AG09309 (cell line): ENCODE measurements at regions not wholly inside any gene's neighbourhood (a gene's known extent, or its start where the extent isn't known, plus 50 kb on each side); places are given as distances from the start of the nearest gene placed in this dataset.

ENCODE experiments used
- DNase-seq: peaks from one replicate; pipeline ENCODE4 v3.0.0-alpha.2; 2010; ENCODE audit warnings: low read depth
- H3K4me3 ChIP-seq: 2 replicates; pipeline ENCODE4 v1.5.1; 2011; ENCODE audit warnings: mild to moderate bottlenecking, low read depth, low read length, moderate library complexity; ENCODE audit not compliant: control insufficient read depth
- CTCF ChIP-seq: IDR thresholded peaks from 2 replicates; pipeline ENCODE4 v1.5.1; 2011; ENCODE audit warnings: mild to moderate bottlenecking, low read depth, low read length, inconsistent platforms; ENCODE audit not compliant: insufficient read depth, control insufficient read depth; ENCODE audit errors: missing control alignments

GRCh38 chr10:118842843-118843624, 88.3 kb upstream of the CACUL1 start:
- H3K4me3 ChIP-seq: no peak overlapping the region
- no peak for TF ChIP-seq CTCF
- DNase-seq: no peak

GRCh38 chr10:118843647-118844265, 89.0 kb upstream of the CACUL1 start:
- H3K4me3 ChIP-seq: no peak overlapping the region
- no peak for TF ChIP-seq CTCF
- DNase-seq: no peak

GRCh38 chr10:118844731-118845521, 90.2 kb upstream of the CACUL1 start:
- TF ChIP-seq CTCF: no peak
- DNase-seq: no peak
- no peak overlapping the region for H3K4me3 ChIP-seq

- no peak for TF ChIP-seq CTCF
- no peak overlapping the region for H3K4me3 ChIP-seq
- DNase-seq: no peak
Measured at GRCh38 chr10:118845776-118846175, 91.0 kb upstream of the CACUL1 start.

GRCh38 chr10:118850418-118851061, 95.8 kb upstream of the CACUL1 start:
- no peak overlapping the region for H3K4me3 ChIP-seq
- peak; percentile 8 for DNase-seq
- TF ChIP-seq CTCF: peak; percentile 71
